Peyer's patch (tissue), 4 donors: ENCODE measurements at regions not wholly inside any gene's neighbourhood (a gene's known extent, or its start where the extent isn't known, plus 50 kb on each side); places are given as distances from the start of the nearest gene placed in this dataset.

Experiments used
- POLR2A ChIP-seq, 2 donors: fragments of 450-650 bp; IDR thresholded peaks; one replicate each; pipeline ENCODE4 v1.5.1; 2017; ENCODE audit warnings: antibody characterized with exemption in 2 of 2, mild to moderate bottlenecking in 2 of 2, moderate library complexity in 2 of 2
- TF ChIP-seq, protein P1 (sequence below), 6 experiments: fragments of 450-650 bp in 4 of 6; fragments of 200-600 bp in 2 of 6; sonication (generic) in 1 of 6; IDR thresholded peaks; one replicate each; pipeline ENCODE4 v1.5.1; 2017 to 2019; ENCODE audit warnings: antibody characterized with exemption in 6 of 6, mild to moderate bottlenecking in 3 of 6, moderate library complexity in 1 of 6

GRCh38 chr10:27433976-27434375, 70.1 kb upstream of the RAB18 start:
- TF ChIP-seq, protein P1, sequence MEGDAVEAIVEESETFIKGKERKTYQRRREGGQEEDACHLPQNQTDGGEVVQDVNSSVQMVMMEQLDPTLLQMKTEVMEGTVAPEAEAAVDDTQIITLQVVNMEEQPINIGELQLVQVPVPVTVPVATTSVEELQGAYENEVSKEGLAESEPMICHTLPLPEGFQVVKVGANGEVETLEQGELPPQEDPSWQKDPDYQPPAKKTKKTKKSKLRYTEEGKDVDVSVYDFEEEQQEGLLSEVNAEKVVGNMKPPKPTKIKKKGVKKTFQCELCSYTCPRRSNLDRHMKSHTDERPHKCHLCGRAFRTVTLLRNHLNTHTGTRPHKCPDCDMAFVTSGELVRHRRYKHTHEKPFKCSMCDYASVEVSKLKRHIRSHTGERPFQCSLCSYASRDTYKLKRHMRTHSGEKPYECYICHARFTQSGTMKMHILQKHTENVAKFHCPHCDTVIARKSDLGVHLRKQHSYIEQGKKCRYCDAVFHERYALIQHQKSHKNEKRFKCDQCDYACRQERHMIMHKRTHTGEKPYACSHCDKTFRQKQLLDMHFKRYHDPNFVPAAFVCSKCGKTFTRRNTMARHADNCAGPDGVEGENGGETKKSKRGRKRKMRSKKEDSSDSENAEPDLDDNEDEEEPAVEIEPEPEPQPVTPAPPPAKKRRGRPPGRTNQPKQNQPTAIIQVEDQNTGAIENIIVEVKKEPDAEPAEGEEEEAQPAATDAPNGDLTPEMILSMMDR (IDR thresholded peaks at IDR 0.05): no peak
- no peak for TF ChIP-seq POLR2A (IDR thresholded peaks at IDR 0.05)
